Breast epithelium (tissue), 3 donors: ENCODE measurements at regions not wholly inside any gene's neighbourhood (a gene's known extent, or its start where the extent isn't known, plus 50 kb on each side); places are given as distances from the start of the nearest gene placed in this dataset.

ENCODE experiments used
- POLR2AphosphoS5 ChIP-seq, 3 donors: sonication (generic); formaldehyde crosslinking; IDR thresholded peaks; one replicate each; pipeline ENCODE4 v1.6.1; 2017; ENCODE audit warnings: antibody characterized with exemption in 3 of 3
- TF ChIP-seq, protein P1 (sequence below), 3 donors: fragments of 450-650 bp; IDR thresholded peaks; one replicate each; pipeline ENCODE4 v1.5.1; 2016 to 2017; ENCODE audit warnings: antibody characterized with exemption in 3 of 3, mild to moderate bottlenecking in 3 of 3, moderate library complexity in 3 of 3

DNA sequence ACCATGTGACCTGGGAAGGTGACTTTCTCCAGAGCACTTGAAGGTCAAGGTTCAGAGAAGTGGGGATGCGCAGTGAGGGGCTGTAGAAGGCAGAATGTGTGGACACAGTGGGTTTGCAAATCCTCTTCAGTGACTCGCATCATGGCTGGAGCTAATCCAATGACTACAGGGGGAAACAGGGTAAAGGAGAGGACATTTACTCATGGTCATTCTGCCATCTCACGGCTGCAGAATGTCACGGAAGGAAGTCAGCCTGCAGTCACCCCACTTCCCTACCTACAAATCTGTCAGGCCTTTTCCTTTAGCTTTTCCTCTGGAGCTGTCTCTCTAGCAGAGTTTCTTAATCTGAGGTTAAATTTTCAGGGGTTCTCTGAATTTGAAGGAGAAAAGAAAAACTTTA is 337.6 kb downstream of the CDC5L start:
- TF ChIP-seq, protein P1, sequence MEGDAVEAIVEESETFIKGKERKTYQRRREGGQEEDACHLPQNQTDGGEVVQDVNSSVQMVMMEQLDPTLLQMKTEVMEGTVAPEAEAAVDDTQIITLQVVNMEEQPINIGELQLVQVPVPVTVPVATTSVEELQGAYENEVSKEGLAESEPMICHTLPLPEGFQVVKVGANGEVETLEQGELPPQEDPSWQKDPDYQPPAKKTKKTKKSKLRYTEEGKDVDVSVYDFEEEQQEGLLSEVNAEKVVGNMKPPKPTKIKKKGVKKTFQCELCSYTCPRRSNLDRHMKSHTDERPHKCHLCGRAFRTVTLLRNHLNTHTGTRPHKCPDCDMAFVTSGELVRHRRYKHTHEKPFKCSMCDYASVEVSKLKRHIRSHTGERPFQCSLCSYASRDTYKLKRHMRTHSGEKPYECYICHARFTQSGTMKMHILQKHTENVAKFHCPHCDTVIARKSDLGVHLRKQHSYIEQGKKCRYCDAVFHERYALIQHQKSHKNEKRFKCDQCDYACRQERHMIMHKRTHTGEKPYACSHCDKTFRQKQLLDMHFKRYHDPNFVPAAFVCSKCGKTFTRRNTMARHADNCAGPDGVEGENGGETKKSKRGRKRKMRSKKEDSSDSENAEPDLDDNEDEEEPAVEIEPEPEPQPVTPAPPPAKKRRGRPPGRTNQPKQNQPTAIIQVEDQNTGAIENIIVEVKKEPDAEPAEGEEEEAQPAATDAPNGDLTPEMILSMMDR (IDR thresholded peaks at IDR 0.05): no peak
- no peak for TF ChIP-seq POLR2AphosphoS5 (IDR thresholded peaks at IDR 0.05)
